ENCODE measurements at regions not wholly inside any gene's neighbourhood (a gene's known extent, or its start where the extent isn't known, plus 50 kb on each side); places are given as distances from the start of the nearest gene placed in this dataset.
A peak's percentile ranks its signal among the peaks of the same experiment; 100 is the strongest.

- no peaks in the 10 kb centered on the region for H3K36me3 ChIP-seq (ENCODE audit: insufficient read depth, low read length)
- no peaks in the 10 kb centered on the region for H3K9me3 ChIP-seq (ENCODE audit: insufficient read depth, low read depth, low read length)
- DNase-seq (ENCODE audit: low read depth) (no peak), FAIRE-seq (no peak)
- H3K27me3 ChIP-seq (ENCODE audit: insufficient read depth, low read length) = no peaks in the 10 kb centered on the region
- Mint-ChIP-seq H3K27me3 (ENCODE audit: low read depth, unreplicated experiment) (no peaks in the 10 kb centered on the region), H3K27ac (ENCODE audit: unreplicated experiment) (no peak overlapping the region), H3K36me3 (ENCODE audit: low read depth, unreplicated experiment) (no peaks in the 10 kb centered on the region), H3K4me1 (ENCODE audit: low read depth, unreplicated experiment) (peaks cover 4% of the 10 kb centered on the region), H3K9me3 (ENCODE audit: unreplicated experiment) (no peaks in the 10 kb centered on the region), H3K4me3 (ENCODE audit: unreplicated experiment) (no peak overlapping the region)
- no peak overlapping the region for H2AFZ ChIP-seq (ENCODE audit: low read depth, low read length)
- H4K20me1 ChIP-seq (ENCODE audit: insufficient read depth, low read length) = no peaks in the 10 kb centered on the region
- H3K4me1 ChIP-seq (ENCODE audit: insufficient read depth, low read length) = no peaks in the 10 kb centered on the region
- no peak overlapping the region for H3K27ac ChIP-seq (ENCODE audit: low read depth, low read length)
- H3K4me3 ChIP-seq (ENCODE audit: insufficient read depth, low read depth, low read length) = no peak overlapping the region
- TF ChIP-seq CTCF (IDR thresholded peaks at IDR 0.05; ENCODE audit: insufficient read depth, low read depth, low read length) = no peak
- TF ChIP-seq EZH2 (IDR thresholded peaks at IDR 0.05; ENCODE audit: insufficient read depth, low read length) = no peak
- no peak overlapping the region for H3K9ac ChIP-seq (ENCODE audit: low read length)
- no peaks in the 10 kb centered on the region for H3K79me2 ChIP-seq (ENCODE audit: insufficient read depth, low read length)
- H3K4me2 ChIP-seq (ENCODE audit: low read length) = no peak overlapping the region
Measured at GRCh38 chr6:164412566-164412965, 896.8 kb downstream of the C6orf118 start.

- no peak overlapping the region for H3K4me3 ChIP-seq (ENCODE audit: insufficient read depth, low read depth, low read length)
- H3K9me3 Mint-ChIP-seq (ENCODE audit: unreplicated experiment) = no peaks in the 10 kb centered on the region
- H3K36me3 ChIP-seq (ENCODE audit: insufficient read depth, low read length) = no peaks in the 10 kb centered on the region
- no peak overlapping the region for H3K4me3 Mint-ChIP-seq (ENCODE audit: unreplicated experiment)
- H3K4me2 ChIP-seq (ENCODE audit: low read length) = no peak overlapping the region
- H3K9ac ChIP-seq (ENCODE audit: low read length) = no peak overlapping the region
- DNase-seq (ENCODE audit: low read depth) = no peak
- peaks cover 2% of the 10 kb centered on the region for H3K4me1 Mint-ChIP-seq (ENCODE audit: low read depth, unreplicated experiment)
- TF ChIP-seq CTCF (IDR thresholded peaks at IDR 0.05; ENCODE audit: insufficient read depth, low read depth, low read length) (no peak), EZH2 (IDR thresholded peaks at IDR 0.05; ENCODE audit: insufficient read depth, low read length) (no peak)
- no peak overlapping the region for H3K27ac Mint-ChIP-seq (ENCODE audit: unreplicated experiment)
- no peaks in the 10 kb centered on the region for H3K4me1 ChIP-seq (ENCODE audit: insufficient read depth, low read length)
- no peak overlapping the region for H2AFZ ChIP-seq (ENCODE audit: low read depth, low read length)
- H3K79me2 ChIP-seq (ENCODE audit: insufficient read depth, low read length) = no peaks in the 10 kb centered on the region
- H4K20me1 ChIP-seq (ENCODE audit: insufficient read depth, low read length) = no peaks in the 10 kb centered on the region
- H3K27me3 ChIP-seq (ENCODE audit: insufficient read depth, low read length) = no peaks in the 10 kb centered on the region
- H3K27ac ChIP-seq (ENCODE audit: low read depth, low read length) = no peak overlapping the region
- no peak for FAIRE-seq
- H3K27me3 Mint-ChIP-seq (ENCODE audit: low read depth, unreplicated experiment) = no peaks in the 10 kb centered on the region
- H3K9me3 ChIP-seq (ENCODE audit: insufficient read depth, low read depth, low read length) = no peaks in the 10 kb centered on the region
- H3K36me3 Mint-ChIP-seq (ENCODE audit: low read depth, unreplicated experiment) = no peaks in the 10 kb centered on the region
Measured at GRCh38 chr6:164410017-164410416, 899.4 kb downstream of the C6orf118 start.

GRCh38 chr6:164409309-164410009 lies 899.9 kb downstream of the C6orf118 start:
- Histone ChIP-seq H3K4me1 (ENCODE audit: insufficient read depth, low read length) (no peaks in the 10 kb centered on the region), H3K9me3 (ENCODE audit: insufficient read depth, low read depth, low read length) (no peaks in the 10 kb centered on the region), H3K4me3 (ENCODE audit: insufficient read depth, low read depth, low read length) (no peak overlapping the region), H3K27me3 (ENCODE audit: insufficient read depth, low read length) (no peaks in the 10 kb centered on the region), H3K36me3 (ENCODE audit: insufficient read depth, low read length) (no peaks in the 10 kb centered on the region), H2AFZ (ENCODE audit: low read depth, low read length) (peak overlapping the region; percentile 17), H3K27ac (ENCODE audit: low read depth, low read length) (no peak overlapping the region), H3K4me2 (ENCODE audit: low read length) (no peak overlapping the region), H3K79me2 (ENCODE audit: insufficient read depth, low read length) (no peaks in the 10 kb centered on the region), H4K20me1 (ENCODE audit: insufficient read depth, low read length) (no peaks in the 10 kb centered on the region), H3K9ac (ENCODE audit: low read length) (no peak overlapping the region)
- peaks cover 2% of the 10 kb centered on the region for H3K4me1 Mint-ChIP-seq (ENCODE audit: low read depth, unreplicated experiment)
- no peaks in the 10 kb centered on the region for H3K27me3 Mint-ChIP-seq (ENCODE audit: low read depth, unreplicated experiment)
- no peak overlapping the region for H3K4me3 Mint-ChIP-seq (ENCODE audit: unreplicated experiment)
- H3K27ac Mint-ChIP-seq (ENCODE audit: unreplicated experiment) = peak overlapping the region; percentile 15
- FAIRE-seq (no peak), DNase-seq (ENCODE audit: low read depth) (no peak)
- TF ChIP-seq EZH2 (IDR thresholded peaks at IDR 0.05; ENCODE audit: insufficient read depth, low read length) (no peak), CTCF (IDR thresholded peaks at IDR 0.05; ENCODE audit: insufficient read depth, low read depth, low read length) (no peak)
- no peaks in the 10 kb centered on the region for H3K9me3 Mint-ChIP-seq (ENCODE audit: unreplicated experiment)
- no peaks in the 10 kb centered on the region for H3K36me3 Mint-ChIP-seq (ENCODE audit: low read depth, unreplicated experiment)
